Activated CD4-positive, alpha-beta T cell treated with anti-CD3 and anti-CD28 coated beads, Interleukin-2, amount 10 ng/mL, durations not matched to agents 7 days and 5 days (primary cell): ENCODE measurements at regions not wholly inside any gene's neighbourhood (a gene's known extent, or its start where the extent isn't known, plus 50 kb on each side); places are given as distances from the start of the nearest gene placed in this dataset.
"Not testable (repeated sequence)": the region's sequence is repeated elsewhere in the genome, so short reads cannot be mapped to it uniquely, and the experiment has no call there.

ENCODE experiments used
- CTCF ChIA-PET: fragments of 350-600 bp; sonication (Branson Sonifier 250); formaldehyde crosslinking; loops from one replicate; lab custom pipeline; 2021; ENCODE audit warnings: antibody characterized with exemption; lab: Charles Lee
- POLR2A ChIA-PET: fragments of 350-600 bp; sonication (Branson Sonifier 250); formaldehyde crosslinking; loops from one replicate; lab custom pipeline; 2021; ENCODE audit warnings: antibody characterized with exemption; lab: Charles Lee
- DNase-seq: peaks from one replicate; pipeline ENCODE4 v3.0.0-alpha.2; 2020
- H3K27ac Mint-ChIP-seq: one replicate; pipeline ENCODE4 v1.8.0; 2021; ENCODE audit warnings: mild to moderate bottlenecking, moderate library complexity, mixed read lengths
- H3K27me3 Mint-ChIP-seq: one replicate; pipeline ENCODE4 v1.8.0; 2021; ENCODE audit warnings: mixed read lengths
- H3K36me3 Mint-ChIP-seq: one replicate; pipeline ENCODE4 v1.8.0; 2021; ENCODE audit warnings: low read depth, mixed read lengths
- H3K4me1 Mint-ChIP-seq: one replicate; pipeline ENCODE4 v1.8.0; 2021; ENCODE audit warnings: mixed read lengths
- H3K4me3 Mint-ChIP-seq: one replicate; pipeline ENCODE4 v1.8.0; 2021; ENCODE audit warnings: mild to moderate bottlenecking, moderate library complexity, mixed read lengths
- H3K9me3 Mint-ChIP-seq: one replicate; pipeline ENCODE4 v1.8.0; 2021; ENCODE audit warnings: mixed read lengths

- DNase-seq: no peak
- H3K27me3 Mint-ChIP-seq: no peaks in the 10 kb centered on the region
- no peaks in the 10 kb centered on the region for H3K9me3 Mint-ChIP-seq
- POLR2A ChIA-PET: no interaction called here
- no peak overlapping the region for H3K27ac Mint-ChIP-seq
- H3K4me1 Mint-ChIP-seq: no peaks in the 10 kb centered on the region
- H3K4me3 Mint-ChIP-seq: no peak overlapping the region
- CTCF ChIA-PET: no interaction called here
- no peaks in the 10 kb centered on the region for H3K36me3 Mint-ChIP-seq
Measured at GRCh38 chr3:169029674-169030285, 633.7 kb downstream of the MECOM start.

- ChIA-PET CTCF (no interaction called here), POLR2A (no interaction called here)
- Mint-ChIP-seq H3K4me3 (no peak overlapping the region), H3K27me3 (no peaks in the 10 kb centered on the region), H3K4me1 (no peaks in the 10 kb centered on the region), H3K36me3 (no peaks in the 10 kb centered on the region), H3K27ac (no peak overlapping the region), H3K9me3 (no peaks in the 10 kb centered on the region)
- no peak for DNase-seq
Measured at GRCh38 chr3:169028716-169029115, 634.8 kb downstream of the MECOM start.

GRCh38 chr3:169026543-169027182, 636.8 kb downstream of the MECOM start:
- ChIA-PET POLR2A (no interaction called here), CTCF (interaction anchor here (0.6 kb wide), 1 partner anchor 21 kb away, joined by 3 read pairs; no protein-coding TSS in a partner anchor)
- no peaks in the 10 kb centered on the region for H3K27me3 Mint-ChIP-seq

GRCh38 chr3:169022457-169022856, 641.1 kb downstream of the MECOM start:
- CTCF ChIA-PET: no interaction called here

More at GRCh38 chr3:169026543-169027182, 636.8 kb downstream of the MECOM start:
- no peak for DNase-seq
- H3K9me3 Mint-ChIP-seq: no peaks in the 10 kb centered on the region
- H3K4me3 Mint-ChIP-seq: no peak overlapping the region
- H3K27ac Mint-ChIP-seq: no peak overlapping the region
- H3K36me3 Mint-ChIP-seq: no peaks in the 10 kb centered on the region
- no peaks in the 10 kb centered on the region for H3K4me1 Mint-ChIP-seq

GRCh38 chr3:169020371-169020770, 643.1 kb downstream of the MECOM start:
- Mint-ChIP-seq H3K4me1 (no peaks in the 10 kb centered on the region), H3K27me3 (no peaks in the 10 kb centered on the region)
- POLR2A ChIA-PET: no interaction called here

More at GRCh38 chr3:169022457-169022856, 641.1 kb downstream of the MECOM start:
- POLR2A ChIA-PET: no interaction called here
- H3K27me3 Mint-ChIP-seq: no peaks in the 10 kb centered on the region
- DNase-seq: no peak
- H3K36me3 Mint-ChIP-seq: no peaks in the 10 kb centered on the region
- no peaks in the 10 kb centered on the region for H3K9me3 Mint-ChIP-seq
- no peak overlapping the region for H3K4me3 Mint-ChIP-seq
- H3K27ac Mint-ChIP-seq: no peak overlapping the region
- no peaks in the 10 kb centered on the region for H3K4me1 Mint-ChIP-seq

GRCh38 chr3:169009453-169009852, 654.1 kb downstream of the MECOM start:
- no peak overlapping the region for H3K27ac Mint-ChIP-seq
- DNase-seq: no peak
- no peaks in the 10 kb centered on the region for H3K36me3 Mint-ChIP-seq
- no peaks in the 10 kb centered on the region for H3K27me3 Mint-ChIP-seq
- POLR2A ChIA-PET: no interaction called here
- no peaks in the 10 kb centered on the region for H3K4me1 Mint-ChIP-seq
- no peak overlapping the region for H3K4me3 Mint-ChIP-seq
- CTCF ChIA-PET: interaction anchor here (1.2 kb wide), 1 partner anchor 10 kb away, joined by 4 read pairs; no protein-coding TSS in a partner anchor
- no peaks in the 10 kb centered on the region for H3K9me3 Mint-ChIP-seq

More at GRCh38 chr3:169020371-169020770, 643.1 kb downstream of the MECOM start:
- H3K36me3 Mint-ChIP-seq: no peaks in the 10 kb centered on the region
- DNase-seq: no peak
- no peak overlapping the region for H3K4me3 Mint-ChIP-seq
- H3K27ac Mint-ChIP-seq: no peak overlapping the region
- CTCF ChIA-PET: interaction anchor here (1.7 kb wide), 1 partner anchor 12 kb away, joined by 4 read pairs; no protein-coding TSS in a partner anchor
- H3K9me3 Mint-ChIP-seq: no peaks in the 10 kb centered on the region

- no peak overlapping the region for H3K4me3 Mint-ChIP-seq
- POLR2A ChIA-PET: no interaction called here
- no peaks in the 10 kb centered on the region for H3K36me3 Mint-ChIP-seq
- H3K27me3 Mint-ChIP-seq: no peaks in the 10 kb centered on the region
- H3K4me1 Mint-ChIP-seq: no peaks in the 10 kb centered on the region
- CTCF ChIA-PET: interaction anchor here (1.2 kb wide), 1 partner anchor 11 kb away, joined by 4 read pairs; no protein-coding TSS in a partner anchor
- H3K27ac Mint-ChIP-seq: no peak overlapping the region
- no peak for DNase-seq
- no peaks in the 10 kb centered on the region for H3K9me3 Mint-ChIP-seq
Measured at GRCh38 chr3:169008776-169009358, 654.6 kb downstream of the MECOM start.

- no peak overlapping the region for H3K4me3 Mint-ChIP-seq
- DNase-seq: no peak
- H3K4me1 Mint-ChIP-seq: no peaks in the 10 kb centered on the region
- no peaks in the 10 kb centered on the region for H3K36me3 Mint-ChIP-seq
- no peaks in the 10 kb centered on the region for H3K9me3 Mint-ChIP-seq
- ChIA-PET CTCF (no interaction called here), POLR2A (no interaction called here)
- H3K27ac Mint-ChIP-seq: no peak overlapping the region
- no peaks in the 10 kb centered on the region for H3K27me3 Mint-ChIP-seq
Measured at GRCh38 chr3:169007145-169007544, 656.4 kb downstream of the MECOM start.

GRCh38 chr3:169006398-169006797, 657.1 kb downstream of the MECOM start:
- H3K27me3 Mint-ChIP-seq, H3K27ac Mint-ChIP-seq, H3K36me3 Mint-ChIP-seq, DNase-seq, H3K4me3 Mint-ChIP-seq, H3K4me1 Mint-ChIP-seq, H3K9me3 Mint-ChIP-seq, CTCF ChIA-PET, POLR2A ChIA-PET: not testable (repeated sequence)

GRCh38 chr3:169002689-169003088, 660.8 kb downstream of the MECOM start:
- ChIA-PET CTCF (no interaction called here), POLR2A (no interaction called here)
- no peaks in the 10 kb centered on the region for H3K27me3 Mint-ChIP-seq
- no peak for DNase-seq
- H3K4me1 Mint-ChIP-seq: no peaks in the 10 kb centered on the region
- H3K27ac Mint-ChIP-seq: no peak overlapping the region
- H3K4me3 Mint-ChIP-seq: no peak overlapping the region
- no peaks in the 10 kb centered on the region for H3K9me3 Mint-ChIP-seq
- no peaks in the 10 kb centered on the region for H3K36me3 Mint-ChIP-seq

- no peak for DNase-seq
- H3K9me3 Mint-ChIP-seq: no peaks in the 10 kb centered on the region
- no peaks in the 10 kb centered on the region for H3K27me3 Mint-ChIP-seq
- H3K27ac Mint-ChIP-seq: no peak overlapping the region
- ChIA-PET POLR2A (no interaction called here), CTCF (no interaction called here)
- no peaks in the 10 kb centered on the region for H3K4me1 Mint-ChIP-seq
- no peaks in the 10 kb centered on the region for H3K36me3 Mint-ChIP-seq
- no peak overlapping the region for H3K4me3 Mint-ChIP-seq
Measured at GRCh38 chr3:168998792-168999191, 664.7 kb downstream of the MECOM start.

GRCh38 chr3:168997488-168997887, 666.0 kb downstream of the MECOM start:
- Mint-ChIP-seq H3K4me1 (no peaks in the 10 kb centered on the region), H3K36me3 (no peaks in the 10 kb centered on the region), H3K4me3 (no peak overlapping the region), H3K27me3 (no peaks in the 10 kb centered on the region), H3K27ac (no peak overlapping the region), H3K9me3 (no peaks in the 10 kb centered on the region)
- ChIA-PET CTCF (no interaction called here), POLR2A (no interaction called here)
- DNase-seq: no peak

GRCh38 chr3:168996622-168997021, 666.9 kb downstream of the MECOM start:
- Mint-ChIP-seq H3K4me3 (no peak overlapping the region), H3K27ac (no peak overlapping the region), H3K9me3 (no peaks in the 10 kb centered on the region), H3K27me3 (no peaks in the 10 kb centered on the region), H3K36me3 (no peaks in the 10 kb centered on the region), H3K4me1 (no peaks in the 10 kb centered on the region)
- POLR2A ChIA-PET: no interaction called here
- CTCF ChIA-PET: no interaction called here
- DNase-seq: no peak
